CD14-positive monocyte (primary cell): ENCODE measurements at regions not wholly inside any gene's neighbourhood (a gene's known extent, or its start where the extent isn't known, plus 50 kb on each side); places are given as distances from the start of the nearest gene placed in this dataset.

ENCODE experiments used
- DNase-seq, 3 donors: peaks; one replicate each; pipeline ENCODE4 v3.0.0-alpha.2; 2011 to 2022
- H2AFZ ChIP-seq: 2 replicates; pipeline ENCODE4 v1.6.0; 2012; ENCODE audit warnings: mild to moderate bottlenecking, low read depth, low read length, inconsistent platforms; ENCODE audit not compliant: insufficient read depth, poor library complexity, severe bottlenecking
- H3K27ac ChIP-seq, 2 donors: 1 replicate in 1 of 2; 2 replicates in 1 of 2; pipeline ENCODE4 v1.5.1; 2012 to 2013; ENCODE audit warnings: low read length in 2 of 2, control low read depth in 1 of 2, inconsistent platforms in 1 of 2, low read depth in 1 of 2, mild to moderate bottlenecking in 1 of 2
- H3K27me3 ChIP-seq, 2 donors: one replicate each; pipeline versions ENCODE4 v1.6.0 to v1.6.1; 2011 to 2013; ENCODE audit warnings: low read length in 2 of 2; ENCODE audit not compliant: control insufficient read depth in 2 of 2, insufficient read depth in 2 of 2
- H3K36me3 ChIP-seq, 2 donors: replicated peaks in 1 of 2; 1 replicate in 1 of 2; 2 replicates in 1 of 2; pipeline versions ENCODE4 v1.5.1 to v1.6.1; 2012 to 2013; ENCODE audit warnings: low read length in 2 of 2, control low read depth in 1 of 2, inconsistent platforms in 1 of 2, mild to moderate bottlenecking in 1 of 2; ENCODE audit not compliant: insufficient read depth in 2 of 2, control insufficient read depth in 1 of 2
- H3K4me1 ChIP-seq, 2 donors: 1 replicate in 1 of 2; 2 replicates in 1 of 2; pipeline versions ENCODE4 v1.5.1 to v1.6.1; 2012 to 2013; ENCODE audit warnings: low read length in 2 of 2, control low read depth in 1 of 2, inconsistent platforms in 1 of 2, mild to moderate bottlenecking in 1 of 2, moderate library complexity in 1 of 2; ENCODE audit not compliant: insufficient read depth in 2 of 2, control insufficient read depth in 1 of 2
- H3K4me2 ChIP-seq: replicated peaks from 2 replicates; pipeline ENCODE3; 2012; ENCODE audit warnings: low read length, moderate library complexity, mild to moderate bottlenecking; ENCODE audit not compliant: poor library complexity, severe bottlenecking; ENCODE audit errors: extremely low read depth
- H3K4me3 ChIP-seq, 3 experiments: fragments of 200-600 bp in 1 of 3; sonication (generic) in 1 of 3; replicated peaks in 1 of 3; 1 replicate in 2 of 3; 2 replicates in 1 of 3; pipeline ENCODE4 v1.5.1; 2011 to 2013; ENCODE audit warnings: low read length in 3 of 3, mild to moderate bottlenecking in 3 of 3, control low read depth in 2 of 3, low read depth in 2 of 3, inconsistent platforms in 1 of 3, moderate library complexity in 1 of 3
- H3K79me2 ChIP-seq: 2 replicates; pipeline ENCODE4 v1.6.0; 2012; ENCODE audit warnings: mild to moderate bottlenecking, control low read depth, inconsistent platforms, low read length, moderate library complexity; ENCODE audit not compliant: insufficient read depth
- H3K9ac ChIP-seq: 2 replicates; pipeline ENCODE4 v1.6.0; 2017; ENCODE audit warnings: low read length, mild to moderate bottlenecking; ENCODE audit not compliant: insufficient read depth, poor library complexity, severe bottlenecking
- H3K9me3 ChIP-seq, 2 donors: replicated peaks in 1 of 2; 1 replicate in 1 of 2; 2 replicates in 1 of 2; pipeline versions ENCODE4 v1.5.1 to v1.6.1; 2012 to 2013; ENCODE audit warnings: low read length in 2 of 2, control low read depth in 1 of 2; ENCODE audit not compliant: control insufficient read depth in 1 of 2, insufficient read depth in 1 of 2
- H4K20me1 ChIP-seq: 2 replicates; pipeline ENCODE4 v1.6.0; 2012; ENCODE audit warnings: mild to moderate bottlenecking, low read length, control low read depth, moderate library complexity; ENCODE audit not compliant: insufficient read depth
- H3K27ac Mint-ChIP-seq, 7 donors: one replicate each; pipeline ENCODE4 v1.8.0; 2020; ENCODE audit warnings: mild to moderate bottlenecking in 7 of 7, mixed read lengths in 7 of 7, moderate library complexity in 6 of 7, inconsistent platforms in 2 of 7
- H3K27me3 Mint-ChIP-seq, 3 donors: one replicate each; pipeline ENCODE4 v1.8.0; 2021 to 2022; ENCODE audit warnings: low read depth in 3 of 3, mild to moderate bottlenecking in 3 of 3, mixed read lengths in 3 of 3, moderate library complexity in 3 of 3, inconsistent platforms in 1 of 3
- H3K36me3 Mint-ChIP-seq, 2 donors: one replicate each; pipeline ENCODE4 v1.8.0; 2020; ENCODE audit warnings: mixed read lengths in 2 of 2, inconsistent platforms in 1 of 2, mild to moderate bottlenecking in 1 of 2
- H3K4me1 Mint-ChIP-seq: one replicate; pipeline ENCODE4 v1.8.0; 2020; ENCODE audit warnings: mild to moderate bottlenecking, mixed read lengths
- H3K4me3 Mint-ChIP-seq, 2 donors: one replicate each; pipeline ENCODE4 v1.8.0; 2020; ENCODE audit warnings: mild to moderate bottlenecking in 2 of 2, mixed read lengths in 2 of 2, moderate library complexity in 1 of 2
- H3K9me3 Mint-ChIP-seq, 7 donors: one replicate each; pipeline ENCODE4 v1.8.0; 2020 to 2022; ENCODE audit warnings: mixed read lengths in 7 of 7, mild to moderate bottlenecking in 6 of 7, moderate library complexity in 6 of 7, inconsistent platforms in 2 of 7
- WGBS: methylation state at CpG from one replicate; pipeline ENCODE4 v1.1.5; 2013; ENCODE audit warnings: missing lambda C conversion rate; ENCODE audit not compliant: insufficient coverage; 5-methylcytosine and 5-hydroxymethylcytosine counted together
- intact Hi-C, 2 donors: fragments of 100-400 bp; cut with micrococcal nuclease; formaldehyde crosslinking; loops; one replicate each; pipeline versions ENCODE4 v1.15.0 to v1.15.1; 2023
- TF ChIP-seq, protein P1 (sequence below): fragments of 200-600 bp; IDR thresholded peaks from one replicate; pipeline ENCODE4 v1.8.0; 2022; ENCODE audit warnings: antibody characterized with exemption, mild to moderate bottlenecking

DNA sequence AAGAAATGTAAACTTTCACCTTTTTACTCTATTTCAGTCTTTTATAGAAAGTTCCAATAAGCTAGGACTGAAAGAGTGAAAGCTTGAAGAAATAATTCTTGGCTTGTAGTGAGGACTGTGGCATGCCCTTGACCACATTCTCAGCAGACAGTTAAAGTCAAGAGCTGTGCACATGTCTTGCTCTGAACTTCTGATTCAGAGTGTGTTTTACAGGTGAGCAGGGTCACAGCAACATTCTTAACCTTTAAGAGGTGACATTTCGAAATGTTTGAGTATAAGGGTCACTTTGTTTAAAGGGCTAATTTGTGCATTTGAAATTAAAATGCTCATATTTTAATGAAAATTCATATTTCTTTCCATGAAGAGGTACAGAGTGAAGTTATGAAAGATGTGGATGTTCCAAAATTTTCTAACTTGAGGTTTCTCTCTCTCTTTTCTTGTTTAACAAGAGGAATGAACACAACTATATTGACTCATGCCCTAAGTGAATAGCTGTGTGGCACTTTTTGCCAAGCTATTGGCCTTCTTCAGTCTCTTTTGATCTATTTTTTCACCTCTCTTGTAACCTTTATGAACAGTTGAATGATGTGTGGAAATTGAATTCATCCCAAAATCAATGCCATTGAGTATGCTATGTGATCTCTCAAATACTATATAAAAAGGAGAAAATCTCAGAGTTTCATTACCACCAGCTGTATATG lies 918.1 kb downstream of the ADGRL2 start:
- Histone ChIP-seq H3K4me3 (no peak overlapping the region), H3K36me3 (no peaks in the 10 kb centered on the region), H3K9ac (no peak overlapping the region), H3K27me3 (no peaks in the 10 kb centered on the region), H3K4me1 (no peaks in the 10 kb centered on the region), H3K27ac (no peak overlapping the region), H4K20me1 (no peaks in the 10 kb centered on the region), H2AFZ (no peak overlapping the region), H3K79me2 (no peaks in the 10 kb centered on the region), H3K4me2 (no peak overlapping the region), H3K9me3 (peaks cover 0 to 3% of the 10 kb centered on the region in 2 donors)
- H3K36me3 Mint-ChIP-seq, result no peaks in the 10 kb centered on the region
- intact Hi-C loops, result no loop called here
- H3K4me1 Mint-ChIP-seq, result no peaks in the 10 kb centered on the region
- TF ChIP-seq, protein P1, sequence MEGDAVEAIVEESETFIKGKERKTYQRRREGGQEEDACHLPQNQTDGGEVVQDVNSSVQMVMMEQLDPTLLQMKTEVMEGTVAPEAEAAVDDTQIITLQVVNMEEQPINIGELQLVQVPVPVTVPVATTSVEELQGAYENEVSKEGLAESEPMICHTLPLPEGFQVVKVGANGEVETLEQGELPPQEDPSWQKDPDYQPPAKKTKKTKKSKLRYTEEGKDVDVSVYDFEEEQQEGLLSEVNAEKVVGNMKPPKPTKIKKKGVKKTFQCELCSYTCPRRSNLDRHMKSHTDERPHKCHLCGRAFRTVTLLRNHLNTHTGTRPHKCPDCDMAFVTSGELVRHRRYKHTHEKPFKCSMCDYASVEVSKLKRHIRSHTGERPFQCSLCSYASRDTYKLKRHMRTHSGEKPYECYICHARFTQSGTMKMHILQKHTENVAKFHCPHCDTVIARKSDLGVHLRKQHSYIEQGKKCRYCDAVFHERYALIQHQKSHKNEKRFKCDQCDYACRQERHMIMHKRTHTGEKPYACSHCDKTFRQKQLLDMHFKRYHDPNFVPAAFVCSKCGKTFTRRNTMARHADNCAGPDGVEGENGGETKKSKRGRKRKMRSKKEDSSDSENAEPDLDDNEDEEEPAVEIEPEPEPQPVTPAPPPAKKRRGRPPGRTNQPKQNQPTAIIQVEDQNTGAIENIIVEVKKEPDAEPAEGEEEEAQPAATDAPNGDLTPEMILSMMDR, result no peak
- no peak overlapping the region for H3K27ac Mint-ChIP-seq
- H3K27me3 Mint-ChIP-seq, result no peaks in the 10 kb centered on the region
- peaks cover 0 to 6% (median 2%) of the 10 kb centered on the region in 7 donors for H3K9me3 Mint-ChIP-seq
- H3K4me3 Mint-ChIP-seq, result no peak overlapping the region
- WGBS, result no CpG with 5 or more reads among the region's 1 CpG
- DNase-seq, result no peak

DNA sequence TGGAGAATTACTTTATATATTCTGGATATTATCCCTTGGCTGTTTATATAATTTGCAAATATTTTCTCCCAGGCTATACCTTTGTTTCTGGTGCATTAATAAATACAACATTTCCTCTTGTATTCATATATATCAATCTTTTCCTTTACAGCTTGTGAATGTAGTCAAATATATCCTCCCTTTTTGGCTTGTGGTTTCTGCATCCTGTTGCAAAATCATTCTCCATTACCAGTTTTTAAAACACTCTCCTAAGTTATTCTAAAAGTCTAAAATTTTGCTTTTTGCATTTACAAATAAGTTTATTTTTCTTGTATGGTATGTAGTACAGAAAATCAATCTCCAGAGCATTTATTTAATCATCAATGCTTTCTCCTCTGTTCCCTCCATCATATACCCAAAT lies 909.4 kb downstream of the ADGRL2 start:
- Histone ChIP-seq H3K27ac (no peak overlapping the region), H3K4me3 (no peak overlapping the region), H3K4me2 (no peak overlapping the region), H3K36me3 (no peaks in the 10 kb centered on the region), H3K79me2 (no peaks in the 10 kb centered on the region), H3K9ac (no peak overlapping the region), H3K9me3 (peaks cover 0 to 3% of the 10 kb centered on the region in 2 donors), H3K27me3 (no peaks in the 10 kb centered on the region), H2AFZ (no peak overlapping the region), H4K20me1 (no peaks in the 10 kb centered on the region), H3K4me1 (no peaks in the 10 kb centered on the region)
- Mint-ChIP-seq H3K27ac (no peak overlapping the region), H3K36me3 (no peaks in the 10 kb centered on the region), H3K9me3 (peaks cover 0 to 4% (median under 1%) of the 10 kb centered on the region in 7 donors), H3K4me1 (peaks cover 9% of the 10 kb centered on the region), H3K4me3 (peak overlapping the region in 1 of 2 donors; percentile 31), H3K27me3 (no peaks in the 10 kb centered on the region)
- TF ChIP-seq, protein P1, result no peak
- intact Hi-C loops, result no loop called here
- no peak for DNase-seq
